OCI-LY3 (cell line): ENCODE measurements at regions not wholly inside any gene's neighbourhood (a gene's known extent, or its start where the extent isn't known, plus 50 kb on each side); places are given as distances from the start of the nearest gene placed in this dataset.

Source experiments
- CTCF ChIP-seq: fragments of 200-600, 300-600 bp; sonication (generic); IDR thresholded peaks from 2 replicates; pipeline ENCODE4 v1.5.1; 2014; ENCODE audit warnings: antibody characterized with exemption, low read length, low read depth
- EZH2phosphoT487 ChIP-seq: fragments of 200-600 bp; shearing (Covaris generic); IDR thresholded peaks from 2 replicates; pipeline ENCODE4 v1.6.1; 2018; ENCODE audit warnings: antibody characterized with exemption, mixed run types, low read depth

DNA sequence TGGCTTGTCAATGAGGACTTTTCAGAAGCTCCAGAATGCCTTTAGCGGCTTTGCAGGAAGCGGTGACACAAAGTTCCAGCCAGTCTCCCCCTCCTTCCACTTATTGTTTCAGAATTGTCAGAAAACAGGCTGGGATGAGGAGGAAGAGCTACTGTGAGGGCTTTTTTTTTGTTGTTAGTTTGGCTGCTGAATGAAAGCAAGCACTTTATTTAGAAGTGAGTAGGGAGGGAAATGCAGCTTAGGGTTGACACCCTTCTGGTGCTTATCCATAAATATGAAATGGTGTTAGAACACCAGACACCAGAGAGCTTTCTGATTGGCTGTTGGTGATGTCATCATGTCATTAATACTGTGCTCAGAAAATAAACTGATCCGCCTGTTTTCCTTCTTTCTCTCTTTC lies 251.5 kb downstream of the SOX4 start:
- TF ChIP-seq EZH2phosphoT487 (no peak), CTCF (no peak)
